KBM-7 (cell line): ENCODE measurements at regions not wholly inside any gene's neighbourhood (a gene's known extent, or its start where the extent isn't known, plus 50 kb on each side); places are given as distances from the start of the nearest gene placed in this dataset.
"Not testable (repeated sequence)": the region's sequence is repeated elsewhere in the genome, so short reads cannot be mapped to it uniquely, and the experiment has no call there.

ENCODE experiments used
- DNase-seq: peaks from one replicate; pipeline ENCODE4 v3.0.0-alpha.2; 2015
- in situ Hi-C: fragments of 300-500 bp; cut with MboI; formaldehyde crosslinking; loops from 2 replicates; pipeline ENCODE4 v1.14.3; 2020; ENCODE audit warnings: low sequenced_read_pairs, low pct_unique_long_range_greater_than_20kb, mixed read lengths

GRCh38 chr22:46026899-46027210 lies 49.9 kb upstream of the WNT7B start:
- DNase-seq: no peak
- in situ Hi-C loops: no loop called here

- no peak for DNase-seq
- in situ Hi-C loops: no loop called here
These were observed 50.5 kb upstream of the WNT7B start for GRCh38 chr22:46027211-46028105.

GRCh38 chr22:46028106-46028991 lies 51.4 kb upstream of the WNT7B start:
- in situ Hi-C loops: no loop called here
- DNase-seq: no peak

- no peak for DNase-seq
- in situ Hi-C loops: no loop called here
These were observed 52.1 kb upstream of the WNT7B start for GRCh38 chr22:46029036-46029435.

- no peak for DNase-seq
- in situ Hi-C loops: no loop called here
These were observed 52.7 kb upstream of the WNT7B start for GRCh38 chr22:46029574-46030200.

GRCh38 chr22:46030231-46030880 lies 53.4 kb upstream of the WNT7B start:
- in situ Hi-C loops: no loop called here
- DNase-seq: no peak

- DNase-seq: no peak
- in situ Hi-C loops: no loop called here
These were observed 54.1 kb upstream of the WNT7B start for GRCh38 chr22:46031066-46031465.

GRCh38 chr22:46031557-46031956 lies 54.6 kb upstream of the WNT7B start:
- in situ Hi-C loops: no loop called here
- DNase-seq: no peak

- in situ Hi-C loops: no loop called here
- DNase-seq: no peak
These were observed 55.2 kb upstream of the WNT7B start for GRCh38 chr22:46031965-46032851.

GRCh38 chr22:46033256-46034200 lies 56.6 kb upstream of the WNT7B start:
- in situ Hi-C loops: no loop called here
- no peak for DNase-seq

- in situ Hi-C loops: not testable (repeated sequence)
These were observed 57.5 kb upstream of the WNT7B start for GRCh38 chr22:46034480-46034879.

GRCh38 chr22:46035380-46035741 lies 58.4 kb upstream of the WNT7B start:
- in situ Hi-C loops: no loop called here
- no peak for DNase-seq

More at GRCh38 chr22:46034480-46034879, 57.5 kb upstream of the WNT7B start:
- DNase-seq: not testable (repeated sequence)

- DNase-seq: peak; percentile 99
- in situ Hi-C loops: no loop called here
These were observed 59.0 kb upstream of the WNT7B start for GRCh38 chr22:46035742-46036557.

GRCh38 chr22:46036558-46037408 lies 59.8 kb upstream of the WNT7B start:
- in situ Hi-C loops: no loop called here

GRCh38 chr22:46038174-46038487 lies 61.2 kb upstream of the WNT7B start:
- DNase-seq: no peak
- in situ Hi-C loops: no loop called here

More at GRCh38 chr22:46036558-46037408, 59.8 kb upstream of the WNT7B start:
- DNase-seq: peak; percentile 73
